DMS53 treated with DMSO at 0.1 percent for 48 hours (cell line): ENCODE measurements at regions not wholly inside any gene's neighbourhood (a gene's known extent, or its start where the extent isn't known, plus 50 kb on each side); places are given as distances from the start of the nearest gene placed in this dataset.
"Not testable (repeated sequence)": the region's sequence is repeated elsewhere in the genome, so short reads cannot be mapped to it uniquely, and the experiment has no call there.

Source experiments
- DNase-seq: peaks from one replicate; lab custom pipeline; 2025; ENCODE audit not compliant: unreplicated experiment; lab: John Stamatoyannopoulos, UW

DNA sequence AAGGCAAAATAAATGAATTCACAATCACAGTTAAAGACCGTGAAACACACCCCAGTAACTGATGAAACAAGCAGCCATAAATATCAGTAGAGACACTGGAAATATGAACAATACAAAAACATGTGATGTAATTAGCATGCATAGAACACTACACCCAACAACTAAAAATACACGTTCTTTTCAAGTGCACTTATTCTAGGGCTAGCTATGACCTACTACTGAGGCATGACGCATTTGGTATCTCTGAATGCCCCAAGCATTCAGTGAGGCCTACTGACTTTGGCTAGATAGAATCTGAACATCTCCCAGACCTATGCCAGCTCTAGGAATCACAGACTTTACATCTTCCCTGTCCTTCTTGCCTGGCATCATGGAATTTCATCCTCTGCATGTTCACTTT lies 450.0 kb upstream of the ID2 start:
- no peak for DNase-seq

- DNase-seq, result no peak
Observed at GRCh38 chr2:8232871-8233270, 449.0 kb upstream of the ID2 start.

GRCh38 chr2:8234253-8234652 lies 447.6 kb upstream of the ID2 start:
- no peak for DNase-seq

DNA sequence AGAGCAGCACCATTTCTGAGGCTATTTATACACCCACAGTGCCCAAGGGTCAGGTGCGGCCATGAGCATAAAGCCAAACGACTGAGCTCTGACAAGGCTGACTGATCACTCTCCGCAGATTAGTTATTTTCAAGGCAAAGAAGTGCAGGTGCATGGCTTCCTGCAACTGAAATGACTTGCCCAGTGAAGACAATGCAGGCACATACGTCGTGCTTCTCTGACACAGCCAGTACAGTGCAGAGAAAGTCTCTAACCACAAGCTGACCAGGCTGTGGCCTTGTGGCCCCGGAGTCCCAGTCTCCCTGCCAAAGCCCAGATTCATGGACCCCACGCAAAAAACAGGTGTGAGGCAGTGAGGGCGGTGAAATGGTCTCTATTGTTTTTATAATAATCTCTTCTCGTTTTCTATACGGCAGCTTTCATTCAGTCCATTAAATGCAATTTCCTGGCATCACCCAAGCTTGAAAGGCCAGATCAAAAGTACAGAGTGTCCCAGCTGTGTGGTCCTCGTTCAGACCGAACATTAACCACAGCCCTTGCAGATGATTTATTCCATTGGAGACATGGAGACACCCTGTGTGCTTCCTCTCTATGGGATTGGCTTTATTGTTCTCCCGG lies 447.0 kb upstream of the ID2 start:
- no peak for DNase-seq

DNA sequence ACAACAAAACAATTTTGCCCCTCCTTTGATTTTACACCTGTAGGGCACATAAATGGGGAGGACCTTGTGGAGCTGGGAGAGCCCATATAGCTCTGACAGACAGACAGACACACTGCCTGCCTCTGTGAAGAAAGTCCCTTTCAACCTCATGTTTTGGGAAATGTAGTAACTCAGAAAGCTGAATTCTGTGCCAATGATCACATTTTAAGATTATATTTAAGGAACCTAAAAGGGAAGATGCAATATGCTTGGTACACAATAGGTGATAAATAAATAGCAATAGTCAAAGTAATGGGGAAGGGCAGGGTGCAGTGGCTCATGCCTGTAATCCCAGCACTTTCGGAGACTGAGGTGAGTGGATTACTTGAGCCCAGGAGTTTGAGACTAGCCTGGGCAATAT lies 446.4 kb upstream of the ID2 start:
- no peak for DNase-seq

DNA sequence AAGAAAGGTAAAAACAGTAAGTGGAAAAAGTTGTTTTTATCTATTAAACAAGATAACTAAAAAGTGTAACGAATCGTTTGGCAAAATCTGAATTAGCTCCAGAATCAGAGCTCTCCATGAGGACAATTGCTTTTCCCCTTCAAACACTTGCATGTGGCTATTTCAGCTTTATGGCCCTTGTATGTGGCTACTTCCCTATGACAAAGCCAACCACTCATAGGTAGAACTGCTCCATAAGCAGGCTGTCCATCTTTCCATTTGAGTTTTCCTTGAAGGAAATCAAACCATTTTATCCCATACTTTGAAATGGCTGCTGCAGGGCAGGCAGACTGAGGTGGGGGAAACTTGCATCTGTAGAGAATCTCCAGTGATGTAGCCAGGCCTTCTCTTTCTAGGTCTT lies 445.5 kb upstream of the ID2 start:
- no peak for DNase-seq

GRCh38 chr2:8238521-8239230 lies 443.2 kb upstream of the ID2 start:
- no peak for DNase-seq

GRCh38 chr2:8239531-8240088 lies 442.2 kb upstream of the ID2 start:
- no peak for DNase-seq

DNA sequence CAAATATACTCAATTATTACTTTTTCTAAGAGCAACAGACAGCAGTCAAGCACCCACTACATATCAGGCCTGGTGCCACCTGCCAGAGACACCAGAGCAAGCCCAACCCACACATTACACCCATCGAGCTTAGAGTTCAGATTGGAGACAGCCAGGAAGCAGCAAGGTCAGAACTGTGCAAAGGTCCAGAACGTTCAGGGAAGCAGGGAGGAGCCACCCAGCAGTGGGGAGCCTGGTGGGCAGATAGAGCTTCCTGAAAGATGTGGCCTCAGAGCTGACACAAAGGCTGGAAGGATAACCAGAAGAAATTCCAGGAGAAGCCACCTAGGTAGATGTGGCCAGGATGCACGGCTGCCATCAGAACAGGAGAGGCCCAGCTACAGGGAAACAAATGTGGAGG lies 440.5 kb upstream of the ID2 start:
- DNase-seq, result no peak

- DNase-seq, result no peak
Observed at GRCh38 chr2:8242739-8243138, 439.1 kb upstream of the ID2 start.

DNA sequence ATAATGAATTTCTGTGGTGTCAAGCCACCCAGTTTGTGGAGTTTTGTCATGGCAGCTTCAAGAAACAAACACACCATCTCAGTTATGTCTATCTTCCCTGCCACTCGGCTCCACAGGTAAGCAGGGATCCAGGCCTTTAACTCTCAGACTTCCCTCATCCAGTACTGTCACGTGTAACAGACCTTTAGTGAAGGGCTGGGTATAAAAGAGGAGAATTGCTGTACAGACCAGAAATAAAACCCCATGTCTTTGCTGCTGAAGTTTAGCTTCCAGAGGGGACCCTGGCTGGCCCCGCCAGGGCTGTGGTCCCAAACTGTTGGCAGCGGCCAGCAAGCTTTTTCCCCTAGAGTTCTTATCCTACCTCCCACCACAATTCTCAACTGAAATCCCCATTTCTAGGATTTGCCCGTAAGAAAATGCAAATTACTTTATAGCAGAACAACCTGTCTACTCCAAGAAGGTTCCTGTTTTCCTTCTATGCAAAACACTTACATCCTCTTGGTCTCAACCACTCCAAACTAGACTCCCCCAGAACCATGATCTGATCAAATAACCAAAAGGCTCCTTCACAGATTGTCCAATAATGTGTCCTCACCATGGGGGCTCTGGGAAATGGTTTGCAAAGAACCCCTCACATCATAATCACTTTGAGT lies 438.0 kb upstream of the ID2 start:
- no peak for DNase-seq

DNA sequence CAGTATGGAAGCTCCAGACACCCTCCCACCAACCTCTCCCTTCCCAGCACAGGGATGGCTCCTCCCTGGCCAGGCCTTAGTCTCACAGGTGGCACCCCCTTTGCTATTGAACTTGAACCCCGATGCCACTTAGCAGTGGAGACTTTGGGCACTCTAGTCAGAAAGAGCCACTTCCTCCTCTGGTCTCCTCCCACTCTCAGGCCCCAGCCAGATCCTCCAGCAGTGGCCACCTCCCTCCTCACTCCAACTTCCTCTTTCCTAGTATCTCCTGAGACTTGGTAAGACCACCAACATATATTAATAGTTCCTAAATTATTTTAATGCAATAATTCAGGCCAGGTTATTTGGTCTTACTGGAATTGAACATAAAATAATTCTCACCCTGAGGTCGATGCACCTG lies 437.2 kb upstream of the ID2 start:
- no peak for DNase-seq

GRCh38 chr2:8246137-8246536 lies 435.7 kb upstream of the ID2 start:
- no peak for DNase-seq

GRCh38 chr2:8247905-8248622 lies 433.8 kb upstream of the ID2 start:
- no peak for DNase-seq

GRCh38 chr2:8248623-8248957 lies 433.3 kb upstream of the ID2 start:
- DNase-seq, result no peak

DNA sequence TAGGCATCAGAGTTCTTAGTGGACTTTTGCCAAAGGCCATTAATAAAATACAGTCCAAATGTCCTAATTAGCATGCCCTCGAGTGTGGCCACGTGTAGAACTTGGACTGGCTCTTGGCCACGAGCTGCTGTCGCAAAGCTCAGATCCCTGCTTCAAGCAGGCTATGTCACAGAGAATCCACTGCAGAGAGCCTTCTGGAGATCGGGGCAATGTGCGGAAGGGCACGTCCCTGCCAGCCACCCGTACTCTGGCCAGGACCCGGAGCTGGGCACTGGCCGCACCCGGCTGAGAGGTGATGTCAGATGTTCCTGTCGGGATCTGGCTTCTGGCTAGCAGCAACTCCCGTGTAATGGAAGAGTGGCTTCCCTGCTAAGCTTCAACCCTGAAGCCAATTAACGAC lies 432.7 kb upstream of the ID2 start:
- no peak for DNase-seq

DNA sequence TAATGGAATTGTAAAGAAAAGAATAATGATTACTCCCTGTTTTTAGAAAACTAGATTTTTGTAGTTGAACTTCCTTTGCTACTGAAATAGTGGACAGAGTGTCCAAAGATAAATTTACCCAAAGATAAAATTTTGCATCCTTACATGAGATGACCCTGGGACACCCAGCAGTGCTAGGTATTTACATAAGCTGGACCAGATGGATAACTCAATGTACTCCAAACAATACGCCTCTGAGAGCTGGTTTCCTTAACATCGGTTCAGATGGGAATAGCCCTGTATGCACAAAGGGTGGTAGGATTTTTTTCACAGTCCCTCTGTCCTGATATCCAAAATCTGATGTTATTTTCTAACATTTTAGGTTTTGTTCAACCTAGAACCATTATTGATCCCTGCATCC lies 432.1 kb upstream of the ID2 start:
- DNase-seq, result no peak

DNA sequence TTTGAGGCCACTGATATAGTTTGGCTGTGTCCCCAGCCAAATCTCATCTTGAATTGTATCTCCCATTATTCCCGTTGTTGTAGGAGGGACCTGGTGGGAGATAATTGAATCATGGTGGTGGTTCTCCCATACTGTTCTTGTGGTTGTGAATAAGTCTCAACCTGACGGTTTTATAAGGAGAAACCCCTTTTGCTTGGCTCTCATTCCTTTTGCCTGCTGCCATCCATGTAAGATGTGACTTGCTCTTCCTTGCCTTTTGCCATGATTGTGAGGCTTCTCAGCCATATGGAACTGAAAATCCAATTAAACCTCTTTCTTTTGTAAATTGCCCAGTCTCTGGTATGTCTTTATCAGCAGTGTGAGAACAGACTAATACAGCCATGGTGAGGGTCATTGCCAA lies 431.6 kb upstream of the ID2 start:
- not testable (repeated sequence) for DNase-seq

- DNase-seq, result no peak
Observed at GRCh38 chr2:8251291-8251690, 430.6 kb upstream of the ID2 start.

- DNase-seq, result no peak
Observed at GRCh38 chr2:8251856-8252255, 430.0 kb upstream of the ID2 start.

DNA sequence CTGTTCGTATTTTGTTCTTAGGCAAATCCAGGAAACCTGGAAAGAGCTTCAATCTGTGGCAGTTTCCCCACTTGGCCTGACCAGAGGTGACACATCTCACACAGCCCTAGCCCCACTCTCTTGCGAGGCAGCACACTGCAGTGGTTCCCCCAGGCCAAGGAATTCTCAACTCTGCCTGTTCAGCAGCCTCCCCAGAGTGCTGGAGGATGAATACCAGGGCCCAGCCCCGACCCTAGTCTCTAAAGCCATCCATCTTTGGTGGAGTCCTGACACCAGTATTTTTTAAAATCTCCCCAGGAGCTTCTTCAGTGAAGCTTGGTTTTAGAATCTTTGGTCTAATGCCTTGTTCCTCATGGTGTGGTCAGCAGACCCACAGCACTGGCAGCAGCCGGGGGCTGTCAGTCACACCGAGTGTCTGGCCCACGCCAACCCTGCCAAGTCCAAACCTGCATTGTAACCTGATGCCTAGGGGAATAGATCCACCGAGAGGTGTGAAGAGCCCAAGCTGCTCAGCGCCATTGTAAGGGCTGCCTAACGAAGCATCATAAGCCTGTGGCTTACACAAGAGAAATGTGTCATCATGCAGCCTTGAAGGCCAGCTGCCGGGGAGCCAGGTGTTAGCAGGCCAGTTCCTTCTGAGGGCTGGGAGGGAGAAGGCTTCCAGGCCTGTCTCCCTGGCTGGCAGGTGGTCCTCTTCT lies 428.7 kb upstream of the ID2 start:
- DNase-seq, result peak; percentile 39
